GM19193 (cell line): ENCODE measurements at regions not wholly inside any gene's neighbourhood (a gene's known extent, or its start where the extent isn't known, plus 50 kb on each side); places are given as distances from the start of the nearest gene placed in this dataset.

ENCODE experiments used
- POLR2A ChIP-seq: IDR thresholded peaks from 4 replicates; pipeline ENCODE4 v1.6.1; 2011; ENCODE audit not compliant: insufficient read depth, insufficient read length; ENCODE audit errors: extremely low read depth

GRCh38 chrX:5829469-5829868, 399.2 kb downstream of the NLGN4X start:
- TF ChIP-seq POLR2A = no peak

GRCh38 chrX:5829060-5829459, 399.6 kb downstream of the NLGN4X start:
- TF ChIP-seq POLR2A = no peak

- TF ChIP-seq POLR2A = no peak
Observed at GRCh38 chrX:5823903-5824302, 404.8 kb downstream of the NLGN4X start.

GRCh38 chrX:5810636-5811035, 418.0 kb downstream of the NLGN4X start:
- no peak for TF ChIP-seq POLR2A

GRCh38 chrX:5807181-5807580, 421.5 kb downstream of the NLGN4X start:
- no peak for TF ChIP-seq POLR2A

GRCh38 chrX:5802391-5802790, 426.3 kb downstream of the NLGN4X start:
- TF ChIP-seq POLR2A = no peak

GRCh38 chrX:5791721-5792120, 436.9 kb downstream of the NLGN4X start:
- TF ChIP-seq POLR2A = no peak

GRCh38 chrX:5788910-5789309, 439.8 kb downstream of the NLGN4X start:
- TF ChIP-seq POLR2A = no peak

GRCh38 chrX:5780821-5781220, 447.8 kb downstream of the NLGN4X start:
- TF ChIP-seq POLR2A = no peak

- TF ChIP-seq POLR2A = no peak
Observed at GRCh38 chrX:5775846-5776430, 452.7 kb downstream of the NLGN4X start.

GRCh38 chrX:5774446-5774845, 454.2 kb downstream of the NLGN4X start:
- TF ChIP-seq POLR2A = no peak

GRCh38 chrX:5771441-5771840, 457.2 kb downstream of the NLGN4X start:
- no peak for TF ChIP-seq POLR2A

- no peak for TF ChIP-seq POLR2A
Observed at GRCh38 chrX:5756616-5757015, 472.1 kb downstream of the NLGN4X start.

- TF ChIP-seq POLR2A = no peak
Observed at GRCh38 chrX:5753291-5753690, 475.4 kb downstream of the NLGN4X start.

- TF ChIP-seq POLR2A = no peak
Observed at GRCh38 chrX:5752831-5753230, 475.8 kb downstream of the NLGN4X start.

- no peak for TF ChIP-seq POLR2A
Observed at GRCh38 chrX:5748586-5749150, 480.0 kb downstream of the NLGN4X start.

- no peak for TF ChIP-seq POLR2A
Observed at GRCh38 chrX:5746231-5746630, 482.4 kb downstream of the NLGN4X start.
